ENCODE measurements at regions not wholly inside any gene's neighbourhood (a gene's known extent, or its start where the extent isn't known, plus 50 kb on each side); places are given as distances from the start of the nearest gene placed in this dataset.

- Histone ChIP-seq H3K4me3 (no peak overlapping the region), H4K20me1 (replicated peaks; ENCODE audit: control insufficient read depth, insufficient read depth, low read length) (no peaks in the 10 kb centered on the region), H3K9me3 (replicated peaks; ENCODE audit: control insufficient read depth, insufficient read depth, low read depth, low read length) (no peaks in the 10 kb centered on the region), H3K27me3 (ENCODE audit: control insufficient read depth in 2 of 2, insufficient read depth in 2 of 2, low read length in 2 of 2) (no peaks in the 10 kb centered on the region), H2AFZ (ENCODE audit: low read depth, low read length) (peak overlapping the region; percentile 73), H3K4me2 (ENCODE audit: insufficient read depth, low read length) (no peak overlapping the region), H3K9ac (ENCODE audit: insufficient read depth in 1 of 2, low read depth in 2 of 2, low read length in 2 of 2) (peak overlapping the region in 1 of 2 experiments; percentile 49; a peak in 3 of 4 replicates), H3K79me2 (ENCODE audit: control insufficient read depth, insufficient read depth, low read length) (no peaks in the 10 kb centered on the region), H3K27ac (ENCODE audit: extremely low read depth, low read depth, low read length) (no peak overlapping the region; the same call in 2 of the 3 replicates), H3K4me1 (replicated peaks in 1 of 2; ENCODE audit: control insufficient read depth in 2 of 2, insufficient read depth in 2 of 2, low read length in 2 of 2) (peaks cover 35 to 82% of the 10 kb centered on the region in 2 experiments), H3K9me1 (ENCODE audit: control insufficient read depth, insufficient read depth, low read length) (no peaks in the 10 kb centered on the region), H3K36me3 (ENCODE audit: control insufficient read depth, insufficient read depth, low read length) (no peaks in the 10 kb centered on the region)
- in situ Hi-C loops (cut with MboI) = no loop called here
- FAIRE-seq (no peak), DNase-seq (ENCODE audit: extremely low read depth in 1 of 4, low spot score in 3 of 4) (no peak), ATAC-seq (no peak)
- BruUV-seq (replicated peaks) = no TSS peak
- intact Hi-C loops (cut with micrococcal nuclease) = loop anchor here (5.0 kb wide), 1 partner anchor 360 kb away; the partner anchor contains the start of gene IRF2BP2
- POLR2A ChIA-PET = interaction anchor here (0.5 to 1.5 kb wide), 4 partner anchors 10 to 253 kb away, joined by 3 to 5 read pairs (median 3); no protein-coding TSS in a partner anchor
- CTCF ChIA-PET (ENCODE audit: low intra/inter-chr PET ratio) = no interaction called here
- WGBS (ENCODE audit: insufficient coverage, low coverage, missing lambda C conversion rate) = 65% methylated on average over 19 of the region's 19 CpGs
- TF ChIP-seq NFYB (IDR thresholded peaks at IDR 0.05; ENCODE audit: extremely low read depth, insufficient read length) (no peak), HLTF (IDR thresholded peaks at IDR 0.05) (no peak), PBX2 (CRISPR knock-in tag; IDR thresholded peaks at IDR 0.05; ENCODE audit: low read depth) (no peak), PBX2 (tag; conservative IDR thresholded peaks at IDR 0.05; ENCODE audit: low read depth) (peak; percentile 63), E2F6 (IDR thresholded peaks at IDR 0.05; ENCODE audit: borderline replicate concordance in 1 of 2, extremely low read depth in 1 of 2, insufficient read depth in 1 of 2, insufficient read length in 1 of 2, low read depth in 1 of 2, low read length in 1 of 2, poor library complexity in 1 of 2, severe bottlenecking in 1 of 2) (peak; percentile 61 to 74), ZNF583 (CRISPR knock-in tag; IDR thresholded peaks at IDR 0.05) (0 out of 2 replicates have a peak, but pooled peaks have one; percentile 41), ZZZ3 (IDR thresholded peaks at IDR 0.05) (no peak), KLF6 (CRISPR knock-in tag; IDR thresholded peaks at IDR 0.05; ENCODE audit: borderline replicate concordance) (peak; percentile 46; the same call in 1 of the 2 replicates), ZNF584 (CRISPR knock-in tag; IDR thresholded peaks at IDR 0.05; ENCODE audit: low read depth) (peak; percentile 63; the same call in 1 of the 2 replicates), DDX20 (tag; IDR thresholded peaks at IDR 0.05; ENCODE audit: low read depth) (no peak), FOXA3 (CRISPR knock-in tag; conservative IDR thresholded peaks at IDR 0.05 in 1 of 2, IDR thresholded peaks at IDR 0.05 in 1 of 2) (no peak), ZBTB34 (CRISPR knock-in tag; IDR thresholded peaks at IDR 0.05) (no peak), ARHGAP35 (IDR thresholded peaks at IDR 0.05; ENCODE audit: partially characterized antibody) (no peak), PTRF (tag; IDR thresholded peaks at IDR 0.05) (peak; percentile 50; the same call in 1 of the 2 replicates), PREB (CRISPR knock-in tag; IDR thresholded peaks at IDR 0.05) (no peak)
Observed at GRCh38 chr1:234972411-234973191, 156.0 kb downstream of the TOMM20 start.

Data from K562 (cell line).